Nephron progenitor cell (in vitro differentiated cells): ENCODE measurements at regions not wholly inside any gene's neighbourhood (a gene's known extent, or its start where the extent isn't known, plus 50 kb on each side); places are given as distances from the start of the nearest gene placed in this dataset.
A peak's percentile ranks its signal among the peaks of the same experiment; 100 is the strongest.

ENCODE experiments used
- DNase-seq: peaks from one replicate; pipeline ENCODE4 v3.0.0; 2021
- H3K27ac Mint-ChIP-seq: 2 replicates; pipeline ENCODE4 v1.8.0; 2021; ENCODE audit warnings: mild to moderate bottlenecking, moderate library complexity, mixed read lengths
- H3K27me3 Mint-ChIP-seq: 2 replicates; pipeline ENCODE4 v1.8.0; 2021; ENCODE audit warnings: mild to moderate bottlenecking, low read depth, mixed read lengths; ENCODE audit not compliant: poor library complexity
- H3K36me3 Mint-ChIP-seq: 2 replicates; pipeline ENCODE4 v1.8.0; 2021; ENCODE audit warnings: low read depth, mixed read lengths
- H3K4me1 Mint-ChIP-seq: 2 replicates; pipeline ENCODE4 v1.8.0; 2021; ENCODE audit warnings: mixed read lengths
- H3K4me3 Mint-ChIP-seq: 2 replicates; pipeline ENCODE4 v1.8.0; 2021; ENCODE audit warnings: mild to moderate bottlenecking, moderate library complexity, mixed read lengths
- H3K9me3 Mint-ChIP-seq: 2 replicates; pipeline ENCODE4 v1.8.0; 2021; ENCODE audit warnings: mild to moderate bottlenecking, moderate library complexity, mixed read lengths
- CTCF ChIP-seq: fragments of 200-600 bp; sonication (generic); IDR thresholded peaks from 2 replicates; pipeline ENCODE4 v1.5.0; 2021; ENCODE audit warnings: antibody characterized with exemption

- TF ChIP-seq CTCF = no peak
- Mint-ChIP-seq H3K9me3 (peaks cover 14% of the 10 kb centered on the region), H3K4me1 (peaks cover 9% of the 10 kb centered on the region), H3K36me3 (no peaks in the 10 kb centered on the region), H3K4me3 (no peak overlapping the region), H3K27me3 (no peaks in the 10 kb centered on the region), H3K27ac (no peak overlapping the region)
- DNase-seq = peak; percentile 4
Observed at GRCh38 chr3:191770541-191770940, 309.6 kb downstream of the PYDC2 start.

GRCh38 chr3:191774485-191774884 is 313.5 kb downstream of the PYDC2 start:
- no peak overlapping the region for H3K27ac Mint-ChIP-seq
- DNase-seq = peak; percentile 1
- H3K27me3 Mint-ChIP-seq = no peaks in the 10 kb centered on the region
- H3K9me3 Mint-ChIP-seq = peaks cover 24% of the 10 kb centered on the region
- peaks cover 9% of the 10 kb centered on the region for H3K4me1 Mint-ChIP-seq
- no peak overlapping the region for H3K4me3 Mint-ChIP-seq
- H3K36me3 Mint-ChIP-seq = peaks cover 7% of the 10 kb centered on the region
- TF ChIP-seq CTCF = no peak

DNA sequence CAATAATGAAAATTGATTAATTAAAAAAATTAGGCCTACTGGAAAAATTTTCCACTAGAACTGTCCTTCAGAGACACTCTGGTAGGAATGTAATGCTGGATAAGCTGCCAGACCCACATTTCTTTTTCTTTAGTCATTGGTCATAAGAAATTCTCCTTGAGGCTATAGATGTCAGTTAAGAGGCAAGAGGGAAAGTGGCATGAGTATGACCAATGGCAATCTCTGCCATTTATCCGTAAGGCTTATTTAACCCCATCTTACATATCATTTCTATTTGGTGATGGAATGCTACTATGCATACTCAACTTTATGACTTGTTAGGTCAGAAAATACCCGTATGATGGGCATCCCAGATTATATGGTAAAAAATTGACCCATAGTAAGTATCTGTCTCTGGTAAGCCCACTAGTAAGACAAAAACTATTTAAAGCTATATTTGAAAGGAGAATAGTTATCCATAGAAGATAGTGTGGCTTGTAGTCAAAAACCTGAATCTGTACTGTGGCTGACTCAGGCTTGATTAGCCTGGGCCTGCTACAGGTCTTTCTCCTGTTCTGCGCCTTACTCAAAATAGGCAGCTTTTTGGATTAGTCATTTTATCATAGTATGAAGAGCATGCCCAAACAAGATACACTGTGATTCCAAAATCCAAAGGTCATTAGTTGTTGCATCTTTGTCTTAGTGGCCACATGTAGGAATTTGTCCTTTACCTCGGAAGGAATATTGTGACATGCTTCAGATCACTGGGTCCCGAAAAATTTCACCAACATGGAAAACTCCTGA is 314.7 kb downstream of the PYDC2 start:
- Mint-ChIP-seq H3K27me3 (no peaks in the 10 kb centered on the region), H3K9me3 (peaks cover 24% of the 10 kb centered on the region), H3K36me3 (peaks cover 7% of the 10 kb centered on the region), H3K27ac (no peak overlapping the region), H3K4me1 (peaks cover 10% of the 10 kb centered on the region), H3K4me3 (no peak overlapping the region)
- no peak for DNase-seq
- no peak for TF ChIP-seq CTCF

- no peak overlapping the region for H3K4me3 Mint-ChIP-seq
- no peaks in the 10 kb centered on the region for H3K27me3 Mint-ChIP-seq
- H3K36me3 Mint-ChIP-seq = peaks cover 7% of the 10 kb centered on the region
- peak; percentile 13 for DNase-seq
- peaks cover 30% of the 10 kb centered on the region for H3K9me3 Mint-ChIP-seq
- H3K4me1 Mint-ChIP-seq = peaks cover 19% of the 10 kb centered on the region
- H3K27ac Mint-ChIP-seq = peak overlapping the region; percentile 9
- TF ChIP-seq CTCF = no peak
Observed at GRCh38 chr3:191781044-191781443, 320.1 kb downstream of the PYDC2 start.

- no peak for DNase-seq
- no peak for TF ChIP-seq CTCF
Observed at GRCh38 chr3:191783024-191783423, 322.1 kb downstream of the PYDC2 start.

GRCh38 chr3:191790934-191791333 is 330.0 kb downstream of the PYDC2 start:
- DNase-seq = no peak
- no peak for TF ChIP-seq CTCF
- Mint-ChIP-seq H3K27ac (no peak overlapping the region), H3K27me3 (peaks cover 3% of the 10 kb centered on the region), H3K9me3 (peaks cover 30% of the 10 kb centered on the region), H3K4me1 (no peaks in the 10 kb centered on the region), H3K36me3 (peaks cover 7% of the 10 kb centered on the region), H3K4me3 (no peak overlapping the region)

More at GRCh38 chr3:191783024-191783423, 322.1 kb downstream of the PYDC2 start:
- no peaks in the 10 kb centered on the region for H3K27me3 Mint-ChIP-seq
- H3K27ac Mint-ChIP-seq = no peak overlapping the region
- peaks cover 17% of the 10 kb centered on the region for H3K9me3 Mint-ChIP-seq
- H3K36me3 Mint-ChIP-seq = no peaks in the 10 kb centered on the region
- no peak overlapping the region for H3K4me3 Mint-ChIP-seq
- peaks cover 19% of the 10 kb centered on the region for H3K4me1 Mint-ChIP-seq
